Fibroblast of mammary gland (primary cell): ENCODE measurements at regions not wholly inside any gene's neighbourhood (a gene's known extent, or its start where the extent isn't known, plus 50 kb on each side); places are given as distances from the start of the nearest gene placed in this dataset.
"Not testable (repeated sequence)": the region's sequence is repeated elsewhere in the genome, so short reads cannot be mapped to it uniquely, and the experiment has no call there.

Experiments
- DNase-seq: peaks from one replicate; pipeline ENCODE4 v3.0.0-alpha.2; 2010; ENCODE audit warnings: low read depth
- H3K4me3 ChIP-seq: 2 replicates; pipeline ENCODE4 v1.5.1; 2011; ENCODE audit warnings: low read depth, mild to moderate bottlenecking, low read length, moderate library complexity; ENCODE audit not compliant: control insufficient read depth
- TF ChIP-seq, protein P1 (sequence below): conservative IDR thresholded peaks from 2 replicates; pipeline ENCODE4 v1.5.1; 2011; ENCODE audit warnings: low read depth, low read length, inconsistent platforms; ENCODE audit not compliant: control insufficient read depth, insufficient read depth

DNA sequence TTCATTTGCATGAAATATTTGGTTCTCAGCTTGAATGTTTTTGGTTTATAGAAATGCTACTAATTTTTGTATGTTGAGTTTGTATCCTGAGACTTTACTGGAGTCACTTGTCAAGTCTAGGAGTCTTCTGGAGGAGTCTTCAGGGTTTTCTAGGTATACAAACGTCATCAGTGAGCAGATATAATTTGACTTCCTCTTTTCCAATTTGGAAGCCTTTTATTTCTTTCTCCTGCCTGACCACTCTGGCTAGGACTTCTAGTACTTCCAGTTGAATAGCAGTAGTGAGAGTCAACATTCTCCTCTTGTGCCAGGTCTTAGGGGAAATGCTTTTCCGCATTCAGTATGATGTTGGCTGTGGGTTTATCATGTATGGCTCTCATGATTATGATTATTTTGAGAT lies 55.4 kb upstream of the THUMPD2 start:
- TF ChIP-seq, protein P1, sequence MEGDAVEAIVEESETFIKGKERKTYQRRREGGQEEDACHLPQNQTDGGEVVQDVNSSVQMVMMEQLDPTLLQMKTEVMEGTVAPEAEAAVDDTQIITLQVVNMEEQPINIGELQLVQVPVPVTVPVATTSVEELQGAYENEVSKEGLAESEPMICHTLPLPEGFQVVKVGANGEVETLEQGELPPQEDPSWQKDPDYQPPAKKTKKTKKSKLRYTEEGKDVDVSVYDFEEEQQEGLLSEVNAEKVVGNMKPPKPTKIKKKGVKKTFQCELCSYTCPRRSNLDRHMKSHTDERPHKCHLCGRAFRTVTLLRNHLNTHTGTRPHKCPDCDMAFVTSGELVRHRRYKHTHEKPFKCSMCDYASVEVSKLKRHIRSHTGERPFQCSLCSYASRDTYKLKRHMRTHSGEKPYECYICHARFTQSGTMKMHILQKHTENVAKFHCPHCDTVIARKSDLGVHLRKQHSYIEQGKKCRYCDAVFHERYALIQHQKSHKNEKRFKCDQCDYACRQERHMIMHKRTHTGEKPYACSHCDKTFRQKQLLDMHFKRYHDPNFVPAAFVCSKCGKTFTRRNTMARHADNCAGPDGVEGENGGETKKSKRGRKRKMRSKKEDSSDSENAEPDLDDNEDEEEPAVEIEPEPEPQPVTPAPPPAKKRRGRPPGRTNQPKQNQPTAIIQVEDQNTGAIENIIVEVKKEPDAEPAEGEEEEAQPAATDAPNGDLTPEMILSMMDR = no peak
- DNase-seq = no peak
- H3K4me3 ChIP-seq = no peak overlapping the region

DNA sequence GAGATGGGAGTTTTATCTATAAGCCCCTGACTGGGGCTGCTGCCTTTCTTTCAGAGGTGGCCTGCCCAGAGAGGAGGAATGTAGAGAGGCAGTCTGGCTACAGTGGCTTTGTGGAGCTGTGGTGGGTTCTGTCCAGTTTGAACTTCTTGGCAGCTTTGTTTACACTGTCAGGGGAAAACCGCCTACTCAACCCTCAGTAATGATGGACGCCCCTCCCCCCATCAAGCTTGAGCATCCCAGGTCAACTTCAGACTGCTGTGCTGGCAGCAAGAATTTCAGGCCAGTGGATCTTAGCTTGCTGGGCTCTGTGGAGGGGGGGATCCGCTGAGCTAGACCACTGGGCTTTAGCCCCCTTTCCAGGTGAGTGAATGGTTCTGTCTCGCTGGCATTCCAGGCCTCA lies 51.6 kb upstream of the THUMPD2 start:
- not testable (repeated sequence) for H3K4me3 ChIP-seq
- DNase-seq = peak; percentile 3
